ENCODE measurements at regions not wholly inside any gene's neighbourhood (a gene's known extent, or its start where the extent isn't known, plus 50 kb on each side); places are given as distances from the start of the nearest gene placed in this dataset.

- DNase-seq (ENCODE audit: extremely low read depth, low read depth): no peak
- TF ChIP-seq CTCF (IDR thresholded peaks at IDR 0.05; ENCODE audit: low read depth, low read length, missing control alignments): no peak
- no peak overlapping the region for H3K4me3 ChIP-seq (replicated peaks; ENCODE audit: low read depth, low read length)
Observed at GRCh38 chr15:96948981-96949380, 618.5 kb downstream of the NR2F2 start.

- no peak for DNase-seq (ENCODE audit: extremely low read depth, low read depth)
- H3K4me3 ChIP-seq (replicated peaks; ENCODE audit: low read depth, low read length): no peak overlapping the region
- TF ChIP-seq CTCF (IDR thresholded peaks at IDR 0.05; ENCODE audit: low read depth, low read length, missing control alignments): no peak
Observed at GRCh38 chr15:96958721-96959120, 628.2 kb downstream of the NR2F2 start.

- TF ChIP-seq CTCF (IDR thresholded peaks at IDR 0.05; ENCODE audit: low read depth, low read length, missing control alignments): no peak
- DNase-seq (ENCODE audit: extremely low read depth, low read depth): no peak
Observed at GRCh38 chr15:96959501-96959900, 629.0 kb downstream of the NR2F2 start.

GRCh38 chr15:96960711-96961480, 630.4 kb downstream of the NR2F2 start:
- DNase-seq (ENCODE audit: extremely low read depth, low read depth): no peak
- H3K4me3 ChIP-seq (replicated peaks; ENCODE audit: low read depth, low read length): no peak overlapping the region
- TF ChIP-seq CTCF (IDR thresholded peaks at IDR 0.05; ENCODE audit: low read depth, low read length, missing control alignments): no peak

More at GRCh38 chr15:96959501-96959900, 629.0 kb downstream of the NR2F2 start:
- H3K4me3 ChIP-seq (replicated peaks; ENCODE audit: low read depth, low read length): no peak overlapping the region

GRCh38 chr15:96966554-96966953, 636.1 kb downstream of the NR2F2 start:
- no peak overlapping the region for H3K4me3 ChIP-seq (replicated peaks; ENCODE audit: low read depth, low read length)
- no peak for DNase-seq (ENCODE audit: extremely low read depth, low read depth)
- TF ChIP-seq CTCF (IDR thresholded peaks at IDR 0.05; ENCODE audit: low read depth, low read length, missing control alignments): no peak

GRCh38 chr15:96969732-96970710, 639.5 kb downstream of the NR2F2 start:
- no peak overlapping the region for H3K4me3 ChIP-seq (replicated peaks; ENCODE audit: low read depth, low read length)
- no peak for TF ChIP-seq CTCF (IDR thresholded peaks at IDR 0.05; ENCODE audit: low read depth, low read length, missing control alignments)
- no peak for DNase-seq (ENCODE audit: extremely low read depth, low read depth)

All from HFF-Myc (cell line).